ENCODE measurements at regions not wholly inside any gene's neighbourhood (a gene's known extent, or its start where the extent isn't known, plus 50 kb on each side); places are given as distances from the start of the nearest gene placed in this dataset.

DNA sequence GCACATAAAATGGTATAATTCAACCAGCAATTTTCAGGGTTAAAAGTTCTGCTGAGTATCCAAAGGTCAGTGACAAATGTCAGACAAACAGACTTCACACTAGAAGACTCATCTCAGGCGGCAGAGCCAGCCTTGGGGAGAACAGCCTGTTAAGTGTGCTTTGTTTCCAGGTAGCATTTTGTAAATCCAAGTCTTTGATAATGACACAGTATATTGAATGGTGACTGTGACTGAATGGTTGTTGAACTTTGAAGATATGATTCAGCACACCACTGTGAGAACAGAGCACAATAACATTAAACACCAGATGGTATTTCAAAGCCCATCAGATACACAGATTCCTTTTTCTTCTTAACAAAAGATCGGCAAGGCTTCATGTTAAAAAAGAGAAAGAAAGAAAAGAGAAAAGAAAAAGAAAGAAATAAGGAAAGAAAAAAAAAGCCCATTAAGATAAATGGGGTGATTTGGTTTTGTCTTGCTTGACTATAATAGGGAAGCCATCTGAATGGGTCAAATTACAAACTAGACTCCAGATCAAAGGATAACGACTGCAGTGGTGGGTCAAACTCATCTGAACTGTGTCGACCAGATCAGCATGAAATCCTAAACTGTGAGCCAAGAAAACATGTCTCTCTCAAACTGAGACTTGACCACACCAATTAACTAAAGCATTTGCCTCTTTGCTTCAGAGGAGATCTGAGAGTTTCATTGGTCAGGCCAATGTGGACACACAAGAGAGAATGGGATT, 313.0 kb upstream of the ZNF608 start:
- H3K27me3 ChIP-seq (ENCODE audit: insufficient read depth, low read depth, severe bottlenecking), result no peaks in the 10 kb centered on the region
- DNase-seq, result no peak
- H3K4me3 ChIP-seq (ENCODE audit: low read depth, low read length), result no peak overlapping the region
- TF ChIP-seq, protein P1, sequence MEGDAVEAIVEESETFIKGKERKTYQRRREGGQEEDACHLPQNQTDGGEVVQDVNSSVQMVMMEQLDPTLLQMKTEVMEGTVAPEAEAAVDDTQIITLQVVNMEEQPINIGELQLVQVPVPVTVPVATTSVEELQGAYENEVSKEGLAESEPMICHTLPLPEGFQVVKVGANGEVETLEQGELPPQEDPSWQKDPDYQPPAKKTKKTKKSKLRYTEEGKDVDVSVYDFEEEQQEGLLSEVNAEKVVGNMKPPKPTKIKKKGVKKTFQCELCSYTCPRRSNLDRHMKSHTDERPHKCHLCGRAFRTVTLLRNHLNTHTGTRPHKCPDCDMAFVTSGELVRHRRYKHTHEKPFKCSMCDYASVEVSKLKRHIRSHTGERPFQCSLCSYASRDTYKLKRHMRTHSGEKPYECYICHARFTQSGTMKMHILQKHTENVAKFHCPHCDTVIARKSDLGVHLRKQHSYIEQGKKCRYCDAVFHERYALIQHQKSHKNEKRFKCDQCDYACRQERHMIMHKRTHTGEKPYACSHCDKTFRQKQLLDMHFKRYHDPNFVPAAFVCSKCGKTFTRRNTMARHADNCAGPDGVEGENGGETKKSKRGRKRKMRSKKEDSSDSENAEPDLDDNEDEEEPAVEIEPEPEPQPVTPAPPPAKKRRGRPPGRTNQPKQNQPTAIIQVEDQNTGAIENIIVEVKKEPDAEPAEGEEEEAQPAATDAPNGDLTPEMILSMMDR (IDR thresholded peaks at IDR 0.05; ENCODE audit: low read depth, low read length), result no peak
- no peaks in the 10 kb centered on the region for H3K36me3 ChIP-seq
- no peak overlapping the region for H3K27ac ChIP-seq
- peaks cover 3% of the 10 kb centered on the region for H3K9me3 ChIP-seq (ENCODE audit: severe bottlenecking)

GRCh38 chr5:125061726-125062125, 315.3 kb upstream of the ZNF608 start:
- no peak overlapping the region for H3K4me3 ChIP-seq (ENCODE audit: low read depth, low read length)
- H3K27me3 ChIP-seq (ENCODE audit: insufficient read depth, low read depth, severe bottlenecking), result no peaks in the 10 kb centered on the region
- no peak overlapping the region for H3K27ac ChIP-seq
- no peak for DNase-seq
- peaks cover 3% of the 10 kb centered on the region for H3K9me3 ChIP-seq (ENCODE audit: severe bottlenecking)
- TF ChIP-seq, protein P1 (IDR thresholded peaks at IDR 0.05; ENCODE audit: low read depth, low read length), result no peak
- H3K36me3 ChIP-seq, result no peaks in the 10 kb centered on the region

DNA sequence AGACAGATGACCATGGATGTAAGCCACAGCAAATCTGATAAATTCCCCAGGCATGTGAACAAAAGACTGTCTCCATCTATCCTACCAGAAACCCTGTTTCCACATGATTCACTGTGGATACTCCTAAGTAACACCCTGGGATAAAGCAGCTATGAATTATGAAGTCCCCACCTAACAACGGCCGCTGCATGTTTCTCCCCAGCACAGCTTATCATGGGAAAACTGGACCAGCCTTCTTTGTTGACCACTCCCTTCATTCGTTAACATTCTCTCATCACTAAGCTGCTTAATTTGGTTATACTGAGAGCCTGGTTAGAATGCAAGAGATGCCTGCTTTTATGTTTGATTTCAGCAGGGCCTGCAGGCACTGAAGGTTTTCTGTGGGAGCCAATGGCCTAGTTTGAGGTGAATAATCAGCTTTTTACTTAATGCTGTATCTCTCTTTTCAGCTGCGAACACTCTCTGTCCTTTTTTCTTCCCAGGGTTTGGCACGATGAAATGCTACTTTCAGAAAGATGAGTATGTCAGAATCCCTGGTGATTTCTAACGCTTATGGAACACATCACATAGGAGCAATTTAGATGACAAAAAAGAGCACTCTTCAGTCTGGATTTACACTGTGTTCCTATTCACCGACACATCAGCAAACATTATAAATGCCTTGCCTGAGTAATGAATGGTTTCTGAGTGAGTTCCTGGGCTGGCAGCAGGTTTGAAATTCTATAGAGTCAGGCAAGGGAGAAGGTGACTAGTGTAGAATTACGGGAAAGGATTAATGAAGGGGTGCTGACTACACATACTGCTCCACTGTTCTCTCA, 318.4 kb upstream of the ZNF608 start:
- no peak for DNase-seq
- no peaks in the 10 kb centered on the region for H3K27me3 ChIP-seq (ENCODE audit: insufficient read depth, low read depth, severe bottlenecking)
- peaks cover 4% of the 10 kb centered on the region for H3K9me3 ChIP-seq (ENCODE audit: severe bottlenecking)
- no peak overlapping the region for H3K27ac ChIP-seq
- no peak overlapping the region for H3K4me3 ChIP-seq (ENCODE audit: low read depth, low read length)
- no peaks in the 10 kb centered on the region for H3K36me3 ChIP-seq
- TF ChIP-seq, protein P1 (IDR thresholded peaks at IDR 0.05; ENCODE audit: low read depth, low read length), result no peak

DNA sequence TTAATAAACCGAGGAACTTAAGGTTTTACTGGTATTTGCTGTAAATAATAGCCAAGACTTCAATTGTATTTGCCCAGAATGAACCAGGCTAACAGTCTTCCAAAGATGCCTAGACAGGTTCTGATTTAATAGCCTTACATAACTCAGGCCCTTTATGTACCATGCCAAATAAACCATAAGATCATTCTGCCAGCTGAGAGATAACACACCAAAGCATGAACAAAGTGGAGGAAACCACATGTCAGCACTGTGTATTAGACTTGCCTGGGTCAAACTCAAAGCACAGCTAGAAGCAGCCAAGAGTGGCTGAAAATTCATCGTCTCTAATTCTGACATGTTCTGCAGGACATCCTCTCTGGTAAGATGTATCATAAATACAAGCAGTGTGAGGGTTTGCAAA, 319.3 kb upstream of the ZNF608 start:
- H3K4me3 ChIP-seq (ENCODE audit: low read depth, low read length), result no peak overlapping the region
- TF ChIP-seq, protein P1 (IDR thresholded peaks at IDR 0.05; ENCODE audit: low read depth, low read length), result no peak
- H3K9me3 ChIP-seq (ENCODE audit: severe bottlenecking), result peaks cover 2% of the 10 kb centered on the region
- no peak overlapping the region for H3K27ac ChIP-seq
- no peaks in the 10 kb centered on the region for H3K36me3 ChIP-seq
- no peak for DNase-seq
- H3K27me3 ChIP-seq (ENCODE audit: insufficient read depth, low read depth, severe bottlenecking), result no peaks in the 10 kb centered on the region

- no peaks in the 10 kb centered on the region for H3K27me3 ChIP-seq (ENCODE audit: insufficient read depth, low read depth, severe bottlenecking)
- no peak overlapping the region for H3K27ac ChIP-seq
- TF ChIP-seq, protein P1 (IDR thresholded peaks at IDR 0.05; ENCODE audit: low read depth, low read length), result no peak
- H3K4me3 ChIP-seq (ENCODE audit: low read depth, low read length), result no peak overlapping the region
- H3K36me3 ChIP-seq, result no peaks in the 10 kb centered on the region
- DNase-seq, result no peak
- H3K9me3 ChIP-seq (ENCODE audit: severe bottlenecking), result peaks cover 2% of the 10 kb centered on the region
Observed at GRCh38 chr5:125070961-125071360, 324.5 kb upstream of the ZNF608 start.

Measured in WERI-Rb-1 (cell line).